Astrocyte (in vitro differentiated cells and primary cell): ENCODE measurements at regions not wholly inside any gene's neighbourhood (a gene's known extent, or its start where the extent isn't known, plus 50 kb on each side); places are given as distances from the start of the nearest gene placed in this dataset.

Experiments used
- CTCF ChIP-seq: IDR thresholded peaks from 2 replicates; pipeline ENCODE4 v1.5.1; 2011; ENCODE audit warnings: low read depth, mild to moderate bottlenecking, inconsistent platforms, low read length, moderate library complexity; ENCODE audit not compliant: insufficient read depth
- EZH2 ChIP-seq: IDR thresholded peaks from 2 replicates; pipeline ENCODE4 v1.6.1; 2012; ENCODE audit warnings: mild to moderate bottlenecking, low read length, inconsistent platforms; ENCODE audit not compliant: insufficient read depth

GRCh38 chr7:41197769-41198168 lies 505.1 kb downstream of the INHBA start:
- TF ChIP-seq CTCF = no peak
- TF ChIP-seq EZH2 = no peak
